GM12878 (cell line): ENCODE measurements at regions not wholly inside any gene's neighbourhood (a gene's known extent, or its start where the extent isn't known, plus 50 kb on each side); places are given as distances from the start of the nearest gene placed in this dataset.

Experiments
- ATAC-seq: fragments of 200-7000 bp; cut with Tn5 transposase; 3 replicates; pipeline ENCODE4 v1.9.1; 2020; ENCODE audit warnings: mild to moderate bottlenecking, moderate library complexity
- BruUV-seq: library from RNA; stranded (reverse); fragments of 400-500 nt; replicated peaks from 2 replicates; lab custom pipeline; 2021; lab: Mats Ljungman, UMichigan
- CTCF ChIA-PET: fragments of 300-600 bp; sonication (Branson Sonifier 250); formaldehyde crosslinking; extraction: SDS; loops from one replicate; lab custom pipeline; 2021; ENCODE audit warnings: inconsistent platforms; lab: Yijun Ruan, JAX
- POLR2A ChIA-PET: fragments of 350-600 bp; formaldehyde crosslinking; extraction: SDS; loops from one replicate; lab custom pipeline; 2021; ENCODE audit warnings: inconsistent platforms; lab: Charles Lee
- RAD21 ChIA-PET: fragments of 300-600 bp; sonication (Branson Sonifier 250); formaldehyde crosslinking; loops from one replicate; lab custom pipeline; 2023; ENCODE audit warnings: antibody characterized with exemption; ENCODE audit not compliant: unreplicated experiment; lab: Charles Lee
- SMC1A ChIA-PET: fragments of 300-600 bp; sonication (Branson Sonifier 250); formaldehyde crosslinking; loops from one replicate; lab custom pipeline; 2023; ENCODE audit not compliant: unreplicated experiment, uncharacterized antibody; lab: Charles Lee
- DNase-seq: peaks from one replicate; pipeline ENCODE4 v3.0.0-alpha.2; 2011; ENCODE audit warnings: low read depth, low spot score
- FAIRE-seq: peaks from 3 replicates; lab custom pipeline; 2011; peaks lifted over from hg19 to GRCh38; lab: Jason Lieb, UNC
- H2AFZ ChIP-seq: 2 replicates; pipeline ENCODE4 v1.6.0; 2011; ENCODE audit warnings: low read depth, low read length, control low read depth; ENCODE audit not compliant: control insufficient read depth
- H3K27ac ChIP-seq: 2 replicates; pipeline ENCODE4 v1.5.1; 2011; ENCODE audit warnings: control low read depth; ENCODE audit not compliant: control insufficient read depth, insufficient read depth
- H3K27me3 ChIP-seq, 2 experiments: replicated peaks in 1 of 2; 2 replicates each; pipeline versions ENCODE4 v1.6.0 to v1.6.1; 2011; ENCODE audit warnings: low read length in 1 of 2; ENCODE audit not compliant: control insufficient read depth in 2 of 2, insufficient read depth in 2 of 2
- H3K36me3 ChIP-seq, 2 experiments: 2 replicates each; pipeline ENCODE4 v1.5.1; 2011; ENCODE audit warnings: low read length in 1 of 2; ENCODE audit not compliant: control insufficient read depth in 2 of 2, insufficient read depth in 2 of 2
- H3K4me1 ChIP-seq: 2 replicates; pipeline ENCODE4 v1.6.1; 2011; ENCODE audit warnings: mild to moderate bottlenecking, low read length, moderate library complexity, mixed read lengths; ENCODE audit not compliant: control insufficient read depth, insufficient read depth
- H3K4me2 ChIP-seq: 2 replicates; pipeline ENCODE4 v1.6.0; 2011; ENCODE audit warnings: control low read depth; ENCODE audit not compliant: control insufficient read depth, insufficient read depth
- H3K4me3 ChIP-seq: fragments of 200-600 bp; sonication (generic); 2 replicates; pipeline ENCODE4 v1.5.1; 2016
- H3K79me2 ChIP-seq: 2 replicates; pipeline ENCODE4 v1.6.0; 2011; ENCODE audit warnings: low read length; ENCODE audit not compliant: control insufficient read depth, insufficient read depth
- H3K9ac ChIP-seq: 2 replicates; pipeline ENCODE4 v1.8.0; 2011; ENCODE audit warnings: low read length, control low read depth, mixed read lengths; ENCODE audit not compliant: control insufficient read depth, insufficient read depth
- H3K9me3 ChIP-seq: replicated peaks from 3 replicates; pipeline ENCODE4 v1.5.1; 2011; ENCODE audit warnings: mild to moderate bottlenecking, low read length; ENCODE audit not compliant: control insufficient read depth, insufficient read depth
- H4K20me1 ChIP-seq: 2 replicates; pipeline ENCODE4 v1.6.0; 2011; ENCODE audit not compliant: control insufficient read depth, insufficient read depth
- CHD4 ChIP-seq: fragments of 200-600 bp; sonication (generic); IDR thresholded peaks from 2 replicates; pipeline ENCODE4 v1.6.1; 2016; ENCODE audit warnings: mild to moderate bottlenecking
- EP300 ChIP-seq, 2 experiments: fragments of 150-350 bp in 1 of 2; IDR thresholded peaks; 2 replicates each; pipeline ENCODE4 v1.6.1; 2011 to 2012; ENCODE audit warnings: low read depth in 2 of 2, low read length in 2 of 2, borderline replicate concordance in 1 of 2, improper control_type of control experiment in 1 of 2, inconsistent platforms in 1 of 2; ENCODE audit not compliant: control insufficient read depth in 1 of 2
- ETV6 ChIP-seq, 2 experiments: fragments of 450-650 bp in 1 of 2; IDR thresholded peaks in 1 of 2; conservative IDR thresholded peaks in 1 of 2; 2 replicates each; pipeline ENCODE4 v1.6.1; 2014; ENCODE audit warnings: antibody characterized with exemption in 1 of 2, borderline replicate concordance in 1 of 2, low read depth in 1 of 2, mild to moderate bottlenecking in 1 of 2, moderate library complexity in 1 of 2
- FOXK2 ChIP-seq: fragments of 450-650 bp; IDR thresholded peaks from 2 replicates; pipeline ENCODE4 v1.6.1; 2017; ENCODE audit warnings: mild to moderate bottlenecking, moderate library complexity
- HDGF ChIP-seq: fragments of 450-650 bp; IDR thresholded peaks from 2 replicates; pipeline ENCODE4 v1.6.1; 2016; ENCODE audit warnings: antibody characterized with exemption
- NFYA ChIP-seq: IDR thresholded peaks from 2 replicates; pipeline ENCODE4 v1.6.1; 2011; ENCODE audit warnings: low read depth, mild to moderate bottlenecking, low read length, improper control_type of control experiment, borderline replicate concordance
- NFYB ChIP-seq: IDR thresholded peaks from 2 replicates; pipeline ENCODE4 v1.6.1; 2011; ENCODE audit warnings: low read depth, mild to moderate bottlenecking, low read length, improper control_type of control experiment, moderate library complexity; ENCODE audit not compliant: insufficient read depth
- NR2C2 ChIP-seq: IDR thresholded peaks from 2 replicates; pipeline ENCODE4 v1.6.1; 2011; ENCODE audit warnings: borderline replicate concordance, low read depth; ENCODE audit not compliant: control insufficient read depth, insufficient read length
- POLR2AphosphoS5 ChIP-seq: IDR thresholded peaks from 2 replicates; pipeline ENCODE4 v1.6.1; 2011; ENCODE audit warnings: mild to moderate bottlenecking, low read length, inconsistent platforms
- POU2F2 ChIP-seq: IDR thresholded peaks from 3 replicates; pipeline ENCODE4 v1.6.1; 2011; ENCODE audit warnings: low read depth, mild to moderate bottlenecking, low read length, borderline replicate concordance
- RAD51 ChIP-seq: fragments of 450-650 bp; IDR thresholded peaks from 2 replicates; pipeline ENCODE4 v1.6.1; 2016; ENCODE audit warnings: moderate library complexity, mild to moderate bottlenecking, inconsistent platforms
- RCOR1 ChIP-seq: conservative IDR thresholded peaks from 2 replicates; pipeline ENCODE4 v1.6.1; 2012; ENCODE audit warnings: low read depth, low read length, improper control_type of control experiment
- RELA ChIP-seq: fragments of 450-650 bp; IDR thresholded peaks from 2 replicates; pipeline ENCODE4 v1.8.0; 2014; ENCODE audit warnings: borderline replicate concordance; ENCODE audit not compliant: partially characterized antibody
- SKIL ChIP-seq: fragments of 450-650 bp; IDR thresholded peaks from 2 replicates; pipeline ENCODE4 v1.6.1; 2017; ENCODE audit warnings: mild to moderate bottlenecking, low read depth, inconsistent platforms; ENCODE audit not compliant: poor library complexity, severe bottlenecking
- SMAD5 ChIP-seq: IDR thresholded peaks from 2 replicates; pipeline ENCODE4 v1.6.1; 2016; ENCODE audit warnings: antibody characterized with exemption, low read depth
- SUPT20H ChIP-seq: IDR thresholded peaks from 2 replicates; pipeline ENCODE4 v1.6.1; 2011; ENCODE audit warnings: low read depth, mild to moderate bottlenecking, low read length, moderate library complexity, borderline replicate concordance; ENCODE audit not compliant: control insufficient read depth
- TCF3 ChIP-seq: IDR thresholded peaks from 2 replicates; pipeline ENCODE4 v1.6.1; 2012; ENCODE audit warnings: low read depth, mild to moderate bottlenecking, low read length, borderline replicate concordance; ENCODE audit not compliant: insufficient read depth
- ZBTB11 ChIP-seq: fragments of 450-650 bp; formaldehyde crosslinking; IDR thresholded peaks from 2 replicates; pipeline ENCODE4 v1.5.0; 2022; ENCODE audit warnings: mild to moderate bottlenecking, missing genetic modification characterization
- ZNF207 ChIP-seq: fragments of 450-650 bp; IDR thresholded peaks from 2 replicates; pipeline ENCODE4 v1.6.1; 2014; ENCODE audit warnings: antibody characterized with exemption, mild to moderate bottlenecking, borderline replicate concordance
- ZNF274 ChIP-seq: IDR thresholded peaks from one replicate; pipeline ENCODE4 v1.8.0; 2011; ENCODE audit not compliant: insufficient read length, insufficient read depth
- WGBS: methylation state at CpG from one replicate; pipeline ENCODE4 v1.1.6; 2016; ENCODE audit warnings: low lambda C conversion rate; ENCODE audit not compliant: insufficient replicate concordance, insufficient coverage; ENCODE audit errors: missing lambda C conversion rate; 5-methylcytosine and 5-hydroxymethylcytosine counted together
- in situ Hi-C: fragments of 300-500 bp; cut with MboI; formaldehyde crosslinking; loops from 9 replicates; pipeline ENCODE4 v1.14.3; 2018; ENCODE audit warnings: mixed read lengths
- intact Hi-C: fragments of 100-400 bp; cut with micrococcal nuclease; formaldehyde crosslinking; loops from one replicate; pipeline ENCODE4 v1.14.2; 2022; ENCODE audit not compliant: unreplicated experiment

GRCh38 chr12:60209521-60209920, 613.7 kb downstream of the SLC16A7 start (continued):
- no peak for TF ChIP-seq RAD51
- TF ChIP-seq TCF3 = no peak
- TF ChIP-seq SUPT20H = no peak
- no peak for TF ChIP-seq NFYA
- no peak for TF ChIP-seq ZBTB11 (CRISPR knock-in tag)
- no peak for TF ChIP-seq NFYB
- no peak for TF ChIP-seq FOXK2

- Histone ChIP-seq H3K4me2 (no peak overlapping the region), H2AFZ (no peak overlapping the region), H3K4me1 (no peaks in the 10 kb centered on the region), H3K27me3 (no peaks in the 10 kb centered on the region), H3K9ac (no peak overlapping the region), H3K4me3 (no peak overlapping the region), H3K9me3 (no peaks in the 10 kb centered on the region), H3K27ac (no peak overlapping the region), H3K79me2 (no peaks in the 10 kb centered on the region), H3K36me3 (no peaks in the 10 kb centered on the region), H4K20me1 (no peaks in the 10 kb centered on the region)
- ChIA-PET POLR2A (no interaction called here), CTCF (no interaction called here), RAD21 (no interaction called here), SMC1A (no interaction called here)
- no peak for ATAC-seq
- in situ Hi-C loops (no loop called here), intact Hi-C loops (no loop called here)
- no peak for DNase-seq
- 36% methylated on average over 4 of the region's 4 CpGs for WGBS
- no TSS peak for BruUV-seq
- FAIRE-seq = no peak
- no peak for TF ChIP-seq NR2C2
- no peak for TF ChIP-seq CHD4
- TF ChIP-seq EP300 (IDR thresholded peaks at IDR 0.05; ENCODE audit: borderline replicate concordance in 1 of 2, control insufficient read depth in 1 of 2, low read depth in 2 of 2, low read length in 2 of 2) = no peak
- no peak for TF ChIP-seq ZNF207
- no peak for TF ChIP-seq SMAD5
- TF ChIP-seq POU2F2 = no peak
- TF ChIP-seq RCOR1 = no peak
- no peak for TF ChIP-seq SKIL
- no peak for TF ChIP-seq ETV6 (conservative IDR thresholded peaks at IDR 0.05 in 1 of 2, IDR thresholded peaks at IDR 0.05 in 1 of 2; ENCODE audit: borderline replicate concordance in 1 of 2, low read depth in 1 of 2)
- TF ChIP-seq HDGF = no peak
- no peak for TF ChIP-seq POLR2AphosphoS5
- no peak for TF ChIP-seq RELA
- no peak for TF ChIP-seq ZNF274
Measured at GRCh38 chr12:60209933-60210332, 614.1 kb downstream of the SLC16A7 start.
